ENCODE measurements at regions not wholly inside any gene's neighbourhood (a gene's known extent, or its start where the extent isn't known, plus 50 kb on each side); places are given as distances from the start of the nearest gene placed in this dataset.

GRCh38 chr16:64543031-64543430 is 578.8 kb downstream of the CDH11 start:
- Histone ChIP-seq H3K4me3 (ENCODE audit: low read length in 2 of 2) (no peak overlapping the region), H3K36me3 (ENCODE audit: control insufficient read depth in 2 of 2, insufficient read depth in 2 of 2, low read length in 2 of 2) (no peaks in the 10 kb centered on the region), H3K4me1 (ENCODE audit: control insufficient read depth, insufficient read depth, low read length) (no peaks in the 10 kb centered on the region), H3K27ac (ENCODE audit: low read length) (no peak overlapping the region), H3K9me3 (ENCODE audit: control insufficient read depth in 2 of 2, low read length in 2 of 2) (no peaks in the 10 kb centered on the region), H3K9ac (ENCODE audit: low read length in 2 of 2) (no peak overlapping the region), H3K27me3 (ENCODE audit: control insufficient read depth in 1 of 2, insufficient read depth in 2 of 2, low read length in 2 of 2) (no peaks in the 10 kb centered on the region)

GRCh38 chr16:64542152-64542551 is 579.7 kb downstream of the CDH11 start:
- Histone ChIP-seq H3K27me3 (ENCODE audit: control insufficient read depth in 1 of 2, insufficient read depth in 2 of 2, low read length in 2 of 2) (no peaks in the 10 kb centered on the region), H3K4me3 (ENCODE audit: low read length in 2 of 2) (no peak overlapping the region)

GRCh38 chr16:64541621-64542020 is 580.2 kb downstream of the CDH11 start:
- Histone ChIP-seq H3K9me3 (ENCODE audit: control insufficient read depth in 2 of 2, low read length in 2 of 2) (no peaks in the 10 kb centered on the region), H3K4me1 (ENCODE audit: control insufficient read depth, insufficient read depth, low read length) (no peaks in the 10 kb centered on the region)

More at GRCh38 chr16:64542152-64542551, 579.7 kb downstream of the CDH11 start:
- no peak overlapping the region for H3K27ac ChIP-seq (ENCODE audit: low read length)
- H3K36me3 ChIP-seq (ENCODE audit: control insufficient read depth in 2 of 2, insufficient read depth in 2 of 2, low read length in 2 of 2), result no peaks in the 10 kb centered on the region
- H3K9ac ChIP-seq (ENCODE audit: low read length in 2 of 2), result no peak overlapping the region
- no peaks in the 10 kb centered on the region for H3K4me1 ChIP-seq (ENCODE audit: control insufficient read depth, insufficient read depth, low read length)
- no peaks in the 10 kb centered on the region for H3K9me3 ChIP-seq (ENCODE audit: control insufficient read depth in 2 of 2, low read length in 2 of 2)

GRCh38 chr16:64540434-64540833 is 581.4 kb downstream of the CDH11 start:
- Histone ChIP-seq H3K4me1 (ENCODE audit: control insufficient read depth, insufficient read depth, low read length) (no peaks in the 10 kb centered on the region), H3K27ac (ENCODE audit: low read length) (no peak overlapping the region), H3K9ac (ENCODE audit: low read length in 2 of 2) (no peak overlapping the region), H3K9me3 (ENCODE audit: control insufficient read depth in 2 of 2, low read length in 2 of 2) (no peaks in the 10 kb centered on the region), H3K4me3 (ENCODE audit: low read length in 2 of 2) (no peak overlapping the region), H3K36me3 (ENCODE audit: control insufficient read depth in 2 of 2, insufficient read depth in 2 of 2, low read length in 2 of 2) (no peaks in the 10 kb centered on the region), H3K27me3 (ENCODE audit: control insufficient read depth in 1 of 2, insufficient read depth in 2 of 2, low read length in 2 of 2) (no peaks in the 10 kb centered on the region)

More at GRCh38 chr16:64541621-64542020, 580.2 kb downstream of the CDH11 start:
- H3K36me3 ChIP-seq (ENCODE audit: control insufficient read depth in 2 of 2, insufficient read depth in 2 of 2, low read length in 2 of 2), result no peaks in the 10 kb centered on the region
- H3K4me3 ChIP-seq (ENCODE audit: low read length in 2 of 2), result no peak overlapping the region
- H3K9ac ChIP-seq (ENCODE audit: low read length in 2 of 2), result no peak overlapping the region
- H3K27me3 ChIP-seq (ENCODE audit: control insufficient read depth in 1 of 2, insufficient read depth in 2 of 2, low read length in 2 of 2), result no peaks in the 10 kb centered on the region
- H3K27ac ChIP-seq (ENCODE audit: low read length), result no peak overlapping the region

GRCh38 chr16:64539811-64540371 is 582.0 kb downstream of the CDH11 start:
- Histone ChIP-seq H3K9me3 (ENCODE audit: control insufficient read depth in 2 of 2, low read length in 2 of 2) (no peaks in the 10 kb centered on the region), H3K27ac (ENCODE audit: low read length) (no peak overlapping the region), H3K4me1 (ENCODE audit: control insufficient read depth, insufficient read depth, low read length) (no peaks in the 10 kb centered on the region), H3K27me3 (ENCODE audit: control insufficient read depth in 1 of 2, insufficient read depth in 2 of 2, low read length in 2 of 2) (no peaks in the 10 kb centered on the region), H3K9ac (ENCODE audit: low read length in 2 of 2) (no peak overlapping the region), H3K4me3 (ENCODE audit: low read length in 2 of 2) (no peak overlapping the region), H3K36me3 (ENCODE audit: control insufficient read depth in 2 of 2, insufficient read depth in 2 of 2, low read length in 2 of 2) (no peaks in the 10 kb centered on the region)

- Histone ChIP-seq H3K4me3 (ENCODE audit: low read length in 2 of 2) (no peak overlapping the region), H3K27me3 (ENCODE audit: control insufficient read depth in 1 of 2, insufficient read depth in 2 of 2, low read length in 2 of 2) (no peaks in the 10 kb centered on the region), H3K9me3 (ENCODE audit: control insufficient read depth in 2 of 2, low read length in 2 of 2) (no peaks in the 10 kb centered on the region), H3K27ac (ENCODE audit: low read length) (no peak overlapping the region), H3K4me1 (ENCODE audit: control insufficient read depth, insufficient read depth, low read length) (no peaks in the 10 kb centered on the region), H3K9ac (ENCODE audit: low read length in 2 of 2) (no peak overlapping the region), H3K36me3 (ENCODE audit: control insufficient read depth in 2 of 2, insufficient read depth in 2 of 2, low read length in 2 of 2) (no peaks in the 10 kb centered on the region)
Measured at GRCh38 chr16:64534180-64534780, 587.6 kb downstream of the CDH11 start.

- Histone ChIP-seq H3K27me3 (ENCODE audit: control insufficient read depth in 1 of 2, insufficient read depth in 2 of 2, low read length in 2 of 2) (no peaks in the 10 kb centered on the region), H3K36me3 (ENCODE audit: control insufficient read depth in 2 of 2, insufficient read depth in 2 of 2, low read length in 2 of 2) (no peaks in the 10 kb centered on the region), H3K4me3 (ENCODE audit: low read length in 2 of 2) (no peak overlapping the region), H3K9me3 (ENCODE audit: control insufficient read depth in 2 of 2, low read length in 2 of 2) (no peaks in the 10 kb centered on the region), H3K9ac (ENCODE audit: low read length in 2 of 2) (no peak overlapping the region), H3K4me1 (ENCODE audit: control insufficient read depth, insufficient read depth, low read length) (no peaks in the 10 kb centered on the region), H3K27ac (ENCODE audit: low read length) (no peak overlapping the region)
Measured at GRCh38 chr16:64532691-64533090, 589.2 kb downstream of the CDH11 start.

GRCh38 chr16:64532117-64532516 is 589.7 kb downstream of the CDH11 start:
- Histone ChIP-seq H3K9me3 (ENCODE audit: control insufficient read depth in 2 of 2, low read length in 2 of 2) (no peaks in the 10 kb centered on the region), H3K4me3 (ENCODE audit: low read length in 2 of 2) (peak overlapping the region in 1 of 2 donors; percentile 3), H3K36me3 (ENCODE audit: control insufficient read depth in 2 of 2, insufficient read depth in 2 of 2, low read length in 2 of 2) (no peaks in the 10 kb centered on the region), H3K4me1 (ENCODE audit: control insufficient read depth, insufficient read depth, low read length) (no peaks in the 10 kb centered on the region), H3K27ac (ENCODE audit: low read length) (no peak overlapping the region), H3K27me3 (ENCODE audit: control insufficient read depth in 1 of 2, insufficient read depth in 2 of 2, low read length in 2 of 2) (no peaks in the 10 kb centered on the region), H3K9ac (ENCODE audit: low read length in 2 of 2) (no peak overlapping the region)

- Histone ChIP-seq H3K9me3 (ENCODE audit: control insufficient read depth in 2 of 2, low read length in 2 of 2) (no peaks in the 10 kb centered on the region), H3K9ac (ENCODE audit: low read length in 2 of 2) (no peak overlapping the region)
Measured at GRCh38 chr16:64531401-64531800, 590.5 kb downstream of the CDH11 start.

GRCh38 chr16:64522548-64522947 is 599.3 kb downstream of the CDH11 start:
- H3K4me1 ChIP-seq (ENCODE audit: control insufficient read depth, insufficient read depth, low read length), result no peaks in the 10 kb centered on the region
- no peak overlapping the region for H3K4me3 ChIP-seq (ENCODE audit: low read length in 2 of 2)
- H3K27ac ChIP-seq (ENCODE audit: low read length), result no peak overlapping the region
- H3K27me3 ChIP-seq (ENCODE audit: control insufficient read depth in 1 of 2, insufficient read depth in 2 of 2, low read length in 2 of 2), result no peaks in the 10 kb centered on the region
- no peak overlapping the region for H3K9ac ChIP-seq (ENCODE audit: low read length in 2 of 2)
- no peaks in the 10 kb centered on the region for H3K36me3 ChIP-seq (ENCODE audit: control insufficient read depth in 2 of 2, insufficient read depth in 2 of 2, low read length in 2 of 2)
- no peaks in the 10 kb centered on the region for H3K9me3 ChIP-seq (ENCODE audit: control insufficient read depth in 2 of 2, low read length in 2 of 2)

More at GRCh38 chr16:64531401-64531800, 590.5 kb downstream of the CDH11 start:
- Histone ChIP-seq H3K27me3 (ENCODE audit: control insufficient read depth in 1 of 2, insufficient read depth in 2 of 2, low read length in 2 of 2) (no peaks in the 10 kb centered on the region), H3K27ac (ENCODE audit: low read length) (no peak overlapping the region), H3K4me1 (ENCODE audit: control insufficient read depth, insufficient read depth, low read length) (no peaks in the 10 kb centered on the region), H3K4me3 (ENCODE audit: low read length in 2 of 2) (no peak overlapping the region), H3K36me3 (ENCODE audit: control insufficient read depth in 2 of 2, insufficient read depth in 2 of 2, low read length in 2 of 2) (no peaks in the 10 kb centered on the region)

- Histone ChIP-seq H3K9me3 (ENCODE audit: control insufficient read depth in 2 of 2, low read length in 2 of 2) (no peaks in the 10 kb centered on the region), H3K4me3 (ENCODE audit: low read length in 2 of 2) (no peak overlapping the region), H3K27me3 (ENCODE audit: control insufficient read depth in 1 of 2, insufficient read depth in 2 of 2, low read length in 2 of 2) (no peaks in the 10 kb centered on the region), H3K4me1 (ENCODE audit: control insufficient read depth, insufficient read depth, low read length) (no peaks in the 10 kb centered on the region), H3K27ac (ENCODE audit: low read length) (no peak overlapping the region), H3K9ac (ENCODE audit: low read length in 2 of 2) (no peak overlapping the region), H3K36me3 (ENCODE audit: control insufficient read depth in 2 of 2, insufficient read depth in 2 of 2, low read length in 2 of 2) (no peaks in the 10 kb centered on the region)
Measured at GRCh38 chr16:64513871-64514270, 608.0 kb downstream of the CDH11 start.

All from stomach smooth muscle (tissue), 2 donors.